ENCODE measurements at regions not wholly inside any gene's neighbourhood (a gene's known extent, or its start where the extent isn't known, plus 50 kb on each side); places are given as distances from the start of the nearest gene placed in this dataset.

DNA sequence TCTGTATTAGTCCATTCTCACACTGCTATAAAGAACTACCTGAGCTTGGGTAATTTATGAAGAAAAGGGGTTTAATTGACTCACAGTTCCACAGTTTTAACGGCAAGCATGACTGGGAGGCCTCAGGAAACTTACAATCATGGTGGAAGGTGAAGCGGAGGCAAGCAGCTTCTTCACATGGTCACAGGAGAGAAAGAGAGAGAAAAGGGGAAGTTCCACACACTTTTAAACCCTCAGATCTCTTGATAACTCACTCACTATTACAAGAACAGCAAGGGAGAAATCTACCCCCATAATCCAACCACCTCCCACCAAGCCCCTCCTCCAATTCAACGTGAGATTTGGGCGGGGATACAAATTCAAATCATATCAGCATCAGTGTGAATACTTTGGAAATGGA, 133.4 kb upstream of the SLC30A5 start:
- DNase-seq: no peak

DNA sequence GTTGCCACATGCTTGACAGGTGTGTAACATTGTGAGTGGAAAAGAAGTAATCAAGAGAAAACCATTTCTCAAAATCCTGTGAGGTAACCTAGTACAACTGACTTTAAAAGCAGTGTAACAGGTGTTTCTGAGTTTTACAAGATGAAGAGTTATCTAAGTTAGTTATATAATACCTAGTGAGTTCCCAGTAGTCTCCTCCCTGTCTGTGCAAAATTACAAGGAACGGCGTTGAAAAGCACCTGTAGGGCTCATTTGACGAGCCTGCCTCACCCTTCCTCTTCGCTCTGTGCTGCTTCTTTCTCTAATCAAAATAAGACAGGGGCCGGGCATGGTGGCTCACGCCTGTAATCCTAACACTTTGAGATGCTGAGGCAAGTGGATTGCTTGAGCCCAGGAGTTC, 132.9 kb upstream of the SLC30A5 start:
- no peak for DNase-seq

DNA sequence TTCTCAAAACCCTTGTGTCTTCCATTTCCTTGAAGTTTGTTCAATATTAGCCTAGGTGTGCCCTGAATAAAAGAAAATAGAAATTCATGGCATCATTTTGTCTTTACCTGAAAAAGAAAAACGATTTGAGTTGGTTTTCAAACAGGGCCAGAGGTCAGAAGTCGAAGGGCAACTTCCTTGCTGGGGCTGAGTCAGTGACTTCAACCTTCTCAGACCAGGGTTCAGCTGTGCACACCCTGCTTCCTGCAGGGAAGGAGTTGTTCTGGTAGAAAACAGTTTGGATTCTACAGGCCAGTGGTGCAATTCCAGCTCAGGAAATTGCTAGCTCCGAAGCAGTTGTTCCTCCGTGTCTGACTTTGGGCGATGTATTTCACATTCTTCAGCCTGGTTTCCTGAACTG, 132.1 kb upstream of the SLC30A5 start:
- DNase-seq: no peak

DNA sequence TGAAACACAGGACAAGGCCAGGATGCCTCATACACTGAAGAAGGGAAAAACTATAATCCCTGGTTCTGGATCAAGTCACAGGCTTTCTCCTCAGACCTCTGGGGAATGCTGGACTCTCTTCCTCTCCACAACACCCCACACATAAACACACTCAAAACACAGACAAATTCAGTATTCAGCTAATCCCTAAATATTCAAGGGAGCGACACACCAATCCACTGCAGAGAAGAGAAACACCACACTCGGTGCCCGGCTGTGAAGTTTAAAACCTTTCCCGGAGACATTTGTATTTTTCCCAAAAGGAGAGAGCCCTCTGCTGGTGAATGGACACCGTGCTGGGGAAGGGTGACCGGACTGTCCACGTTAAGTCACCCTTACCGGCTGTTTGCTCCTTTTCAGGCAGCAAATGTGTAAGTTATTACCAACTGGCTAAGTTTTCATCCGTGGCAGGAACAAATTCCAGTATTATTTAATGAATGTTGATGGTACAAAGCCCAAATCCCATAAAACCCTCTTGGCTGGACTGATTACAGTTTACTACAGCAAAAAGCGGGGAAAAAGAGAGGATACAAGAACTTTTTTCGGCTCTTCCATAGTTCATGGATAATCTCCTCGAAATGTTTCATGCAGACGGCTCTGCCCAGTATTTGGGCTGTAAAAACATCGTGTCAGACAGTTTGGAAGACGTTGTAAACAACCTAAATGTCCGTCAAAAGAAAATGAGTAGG, 130.9 kb upstream of the SLC30A5 start:
- DNase-seq: peak; percentile 15

DNA sequence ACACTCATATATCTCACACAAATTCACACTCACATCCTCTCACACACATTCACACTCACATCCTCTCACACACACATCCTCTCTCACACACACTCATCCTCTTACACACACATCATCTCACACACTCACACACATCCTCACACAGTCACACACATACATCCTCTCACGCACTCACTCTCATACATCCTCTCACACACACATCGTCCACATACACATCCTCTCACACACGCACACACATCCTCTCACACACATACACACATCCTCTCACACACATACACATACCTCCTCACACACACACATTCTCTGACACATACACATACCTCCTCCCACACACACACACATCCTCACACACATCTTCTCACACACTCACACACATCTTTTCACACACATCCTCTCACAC, 129.1 kb upstream of the SLC30A5 start:
- DNase-seq: no peak

DNA sequence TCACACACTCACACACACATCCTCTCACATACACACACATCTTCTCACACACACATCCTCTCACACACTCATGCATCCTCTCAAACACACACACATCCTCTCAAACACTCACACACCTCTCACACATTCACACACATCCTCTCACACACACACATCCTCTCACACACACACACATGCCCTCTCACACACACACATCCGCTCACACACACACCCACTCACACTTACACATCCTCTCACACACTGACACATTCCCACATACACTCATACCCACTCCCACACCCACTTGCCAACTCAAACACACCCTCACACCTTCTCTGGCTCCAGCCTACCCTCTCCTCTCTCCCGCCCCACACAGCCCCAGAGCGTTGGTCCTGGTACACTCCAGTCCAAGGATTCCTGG, 127.9 kb upstream of the SLC30A5 start:
- DNase-seq: no peak

DNA sequence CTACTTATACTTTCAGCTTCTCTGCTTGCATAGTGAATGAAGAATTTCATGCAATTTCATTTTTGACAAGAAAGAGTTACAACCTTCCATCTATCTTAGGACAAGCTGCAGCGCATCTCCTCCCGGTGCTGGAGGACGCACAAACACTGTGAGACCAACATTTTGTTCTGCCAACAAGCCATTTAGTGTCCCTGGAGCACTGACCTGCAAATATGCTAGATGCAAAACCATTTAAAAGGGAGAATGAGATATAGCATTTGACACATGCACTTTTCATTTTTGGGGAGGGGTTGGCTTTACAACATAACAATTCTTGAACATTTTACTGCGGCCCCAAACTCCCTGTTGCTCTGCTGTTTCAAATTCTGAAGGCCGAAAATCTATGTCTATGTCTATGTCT, 127.2 kb upstream of the SLC30A5 start:
- DNase-seq: no peak

DNA sequence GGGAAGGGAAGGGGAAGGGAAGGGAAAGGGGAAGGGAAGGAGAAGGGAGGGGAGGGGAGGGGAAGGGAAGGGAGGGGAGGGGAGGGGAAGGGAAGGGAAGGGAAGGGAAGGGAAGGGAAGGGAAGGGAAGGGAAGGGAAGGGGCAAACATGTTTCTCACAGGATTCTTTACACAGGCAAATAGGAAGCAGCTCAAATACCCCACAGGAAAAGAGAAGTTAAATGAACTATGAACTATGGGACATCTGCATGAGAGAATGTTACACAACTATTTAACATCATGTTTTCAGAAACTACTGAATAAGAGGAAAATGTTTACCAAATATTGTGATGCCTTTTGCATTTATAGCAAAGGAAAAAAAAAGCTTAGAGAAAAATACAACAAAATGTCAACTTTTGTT, 125.4 kb upstream of the SLC30A5 start:
- peak; percentile 2 for DNase-seq

DNA sequence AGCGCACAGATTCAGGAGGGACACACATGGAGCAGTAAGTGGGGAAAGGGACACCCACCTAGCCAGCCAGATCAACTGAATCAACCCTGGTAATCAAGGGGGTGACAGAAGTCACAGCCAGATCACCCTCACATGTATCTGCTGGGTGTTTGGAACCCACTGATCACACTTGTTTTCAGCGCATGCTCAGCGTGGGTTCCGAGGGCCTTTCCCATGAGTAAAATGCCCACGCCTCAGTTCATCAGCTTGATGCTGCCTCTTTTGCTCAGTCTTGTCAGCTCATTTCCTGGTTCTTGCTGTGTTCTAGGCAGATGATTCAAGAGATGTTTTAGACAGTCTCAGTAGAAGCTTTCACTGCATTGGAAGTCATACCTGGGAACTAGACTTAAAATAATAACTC, 123.2 kb upstream of the SLC30A5 start:
- DNase-seq: no peak

DNA sequence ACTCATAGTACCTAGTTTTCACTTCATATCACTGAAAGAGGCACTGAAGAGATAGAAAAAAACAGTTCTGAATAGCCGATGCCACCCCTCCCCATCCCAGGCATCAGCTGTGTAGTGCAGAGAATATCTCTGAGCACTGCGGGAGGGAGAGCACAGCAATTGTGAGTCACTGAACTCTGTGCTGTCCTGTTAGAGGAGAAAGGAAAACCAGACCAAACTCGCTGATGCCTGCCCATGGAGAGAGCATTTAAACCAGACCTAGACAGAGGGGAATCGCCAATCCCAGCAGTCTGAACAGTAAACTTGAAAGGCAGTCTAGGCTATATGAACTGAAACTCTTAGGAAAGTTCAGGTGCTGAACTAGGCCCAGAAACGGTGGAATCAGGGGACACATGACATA, 120.1 kb upstream of the SLC30A5 start:
- DNase-seq: no peak

DNA sequence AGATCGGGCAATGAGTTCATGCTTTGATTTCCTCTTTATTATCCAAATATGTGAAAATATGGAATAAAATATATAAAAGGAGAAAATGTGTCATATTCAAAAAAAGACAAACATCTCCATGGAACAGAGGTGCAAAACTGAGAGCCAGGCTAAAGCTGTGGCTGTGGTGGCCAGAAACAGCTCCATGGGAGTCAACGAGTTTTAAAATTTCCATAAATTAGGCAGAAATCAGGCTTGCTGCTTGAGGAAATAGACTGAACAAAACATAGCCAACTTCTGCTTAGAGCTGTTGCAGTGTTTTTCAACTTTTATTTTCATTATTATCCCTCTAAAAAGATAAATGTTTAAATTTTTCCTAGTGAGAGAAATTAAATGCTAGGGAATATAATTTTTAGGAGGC, 110.8 kb upstream of the SLC30A5 start:
- no peak for DNase-seq

DNA sequence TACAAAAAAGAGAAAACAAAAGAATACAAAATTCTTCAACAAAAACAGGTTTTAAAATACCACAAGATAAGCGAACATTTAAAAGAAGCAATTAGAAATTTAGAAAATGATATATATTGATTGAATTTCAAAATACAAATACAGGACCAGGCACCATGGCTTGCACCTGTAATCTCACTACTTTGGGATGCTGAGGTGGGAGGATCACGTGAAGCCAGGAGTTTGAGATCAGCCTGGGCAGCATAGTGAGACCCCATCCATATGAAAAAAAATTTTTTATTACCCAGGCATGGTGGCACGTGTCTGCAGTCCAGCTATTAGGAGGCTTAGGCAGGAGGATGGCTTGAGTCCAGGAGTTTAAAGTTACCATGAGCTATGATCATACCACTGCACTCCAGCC, 109.9 kb upstream of the SLC30A5 start:
- no peak for DNase-seq

DNA sequence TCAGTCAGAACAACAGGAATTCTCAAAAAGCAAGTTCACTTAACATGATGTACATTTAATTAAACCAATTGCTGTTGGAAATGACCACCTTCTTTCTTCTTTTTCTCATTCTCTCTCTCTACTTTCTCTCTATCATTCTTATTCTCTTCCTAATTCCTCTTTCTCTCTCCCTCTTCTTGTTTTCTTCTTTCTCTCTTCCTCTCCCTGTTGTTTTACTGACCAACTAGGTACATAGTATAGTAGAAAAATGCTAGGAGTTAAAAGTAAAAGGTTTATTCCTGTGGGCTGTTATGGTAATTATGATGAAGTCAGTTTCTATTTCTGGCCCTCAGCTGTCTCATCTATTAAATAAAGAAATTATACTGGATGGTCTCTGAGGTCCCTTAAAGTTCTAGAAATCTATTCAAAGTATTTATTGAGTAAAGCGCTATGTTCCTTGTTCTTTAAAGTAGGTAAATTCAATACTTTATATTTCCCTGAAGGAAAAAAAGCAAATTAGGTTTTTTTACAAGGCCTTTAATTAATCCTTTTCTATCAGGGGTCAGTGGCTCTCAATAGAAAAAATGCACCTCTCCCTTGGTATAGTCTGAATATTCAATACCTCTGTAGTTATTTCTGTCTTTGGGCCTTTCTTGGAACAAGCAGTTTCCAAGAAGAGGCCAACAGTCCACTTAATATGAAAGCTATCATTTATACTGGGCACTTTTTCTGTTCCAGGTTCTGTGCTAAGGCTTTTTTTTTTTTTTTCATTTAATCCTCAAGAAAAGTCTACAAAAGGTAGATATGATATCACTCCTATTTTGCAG, 102.3 kb upstream of the SLC30A5 start:
- no peak for DNase-seq

DNA sequence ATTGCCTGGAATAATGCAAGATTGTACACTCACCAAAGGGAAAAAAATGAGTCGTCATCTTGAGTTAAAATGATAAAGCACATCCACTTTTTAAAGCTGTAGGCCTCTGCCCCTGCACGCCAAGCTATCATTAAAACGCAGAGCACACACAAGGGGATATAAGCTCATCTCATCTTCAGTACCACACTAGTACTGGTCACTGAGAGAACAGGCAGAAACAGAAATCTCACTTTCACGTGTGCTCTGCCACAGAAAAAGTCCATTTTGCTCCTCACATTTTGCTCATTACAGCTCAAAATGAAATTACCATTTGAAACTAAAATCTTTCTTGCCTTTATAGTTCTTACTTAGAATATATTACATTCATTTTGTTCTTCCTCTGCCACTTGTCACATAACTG, 99.2 kb upstream of the SLC30A5 start:
- DNase-seq: no peak

DNA sequence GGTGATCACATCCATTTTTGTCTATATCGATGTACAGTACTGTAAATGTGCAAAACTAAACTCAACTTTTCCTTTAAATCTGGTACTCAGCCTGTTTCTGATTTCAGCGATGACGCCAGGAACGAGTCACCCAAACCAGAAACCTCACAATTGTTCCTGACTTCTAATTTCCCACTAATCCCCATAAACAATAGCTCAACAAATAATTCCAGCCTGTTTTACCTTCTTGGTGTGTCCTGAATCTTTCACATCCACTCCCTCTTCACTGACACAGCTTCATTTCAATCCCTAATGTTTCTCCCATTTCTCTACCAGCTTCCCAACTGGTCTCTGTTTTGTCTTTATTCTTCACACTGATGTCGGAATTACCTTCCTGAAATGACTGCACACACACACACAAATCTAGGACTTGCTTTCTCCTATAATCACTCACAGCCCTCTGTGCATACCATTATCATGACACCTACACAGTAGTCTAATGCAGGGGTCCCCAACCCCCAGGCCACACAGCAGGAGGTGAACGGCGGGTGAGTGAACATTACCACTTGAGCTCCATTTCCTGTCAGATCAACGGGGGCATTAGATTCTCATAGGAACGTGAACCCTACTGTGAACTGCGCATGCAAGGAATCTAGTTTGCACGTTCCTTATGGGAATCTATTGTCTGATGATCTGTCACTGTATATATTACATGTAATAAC, 97.8 kb upstream of the SLC30A5 start:
- DNase-seq: no peak

DNA sequence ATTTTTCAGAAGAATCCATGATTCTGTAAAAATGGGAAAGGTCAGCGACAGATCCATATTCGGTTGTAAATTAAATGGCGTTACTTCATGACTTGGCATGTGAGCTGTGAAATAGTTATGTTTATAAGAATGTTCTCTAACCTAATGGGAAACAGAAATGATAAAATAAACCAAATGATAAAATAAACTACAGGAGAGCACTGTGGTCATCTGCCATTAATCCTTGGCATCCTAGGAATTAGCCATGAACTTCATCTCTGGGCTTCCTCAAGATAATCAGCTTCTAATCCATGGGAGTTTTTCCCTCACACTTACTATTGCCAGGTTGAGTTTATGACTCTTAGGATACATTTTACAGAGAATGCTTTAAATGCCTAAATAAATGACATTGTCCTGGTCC, 94.6 kb upstream of the SLC30A5 start:
- DNase-seq: no peak

DNA sequence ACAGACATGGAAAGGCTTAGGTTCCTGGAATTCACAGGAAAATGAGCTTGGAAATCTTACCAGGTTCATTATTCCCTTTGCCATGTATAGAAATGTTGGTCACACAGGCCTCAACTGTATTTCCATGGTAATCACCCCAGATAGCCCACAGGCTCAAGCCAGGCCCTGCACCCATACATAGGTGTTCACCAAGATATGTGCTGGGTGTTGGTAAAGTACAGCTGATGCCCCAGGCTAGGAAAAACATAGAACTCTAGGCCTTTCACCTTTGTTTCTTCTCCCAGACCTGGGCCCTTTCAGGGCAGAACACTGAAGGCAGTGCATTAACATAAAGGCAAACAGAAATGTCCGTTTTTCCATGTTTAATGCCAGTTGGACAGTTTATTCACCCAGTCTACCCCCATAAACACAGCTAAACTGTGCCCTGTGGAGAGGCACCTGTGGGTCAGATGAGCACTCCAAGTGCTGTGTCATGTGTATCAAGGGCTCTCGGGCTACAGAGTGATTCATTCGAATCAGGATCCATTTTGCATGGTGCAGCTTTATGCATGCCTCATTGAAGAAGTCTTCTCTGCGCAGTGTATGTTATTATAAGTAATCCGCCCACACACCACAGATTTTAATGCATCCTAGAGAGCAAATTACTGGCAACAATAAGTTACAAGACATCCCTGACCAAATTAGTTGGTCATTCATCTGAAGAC, 93.4 kb upstream of the SLC30A5 start:
- DNase-seq: no peak

DNA sequence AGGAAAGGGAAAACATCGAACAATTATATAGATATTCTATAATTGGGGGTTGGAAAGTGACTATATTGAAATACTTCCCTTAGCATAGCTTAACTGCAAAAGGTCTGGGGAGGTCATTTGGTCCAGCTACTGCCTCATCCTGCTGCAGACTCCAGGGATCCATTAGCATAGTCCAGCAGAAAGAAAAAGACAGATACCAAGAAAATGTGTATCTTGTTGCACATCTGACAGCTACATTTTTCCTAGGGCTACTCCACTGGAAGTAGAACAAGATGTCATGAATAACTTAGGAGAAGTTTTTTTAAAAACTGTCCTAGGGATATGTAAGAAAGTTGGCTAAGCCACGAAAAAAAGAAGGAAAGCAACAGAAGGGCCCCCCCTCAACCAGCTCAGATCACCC, 92.9 kb upstream of the SLC30A5 start:
- DNase-seq: no peak

DNA sequence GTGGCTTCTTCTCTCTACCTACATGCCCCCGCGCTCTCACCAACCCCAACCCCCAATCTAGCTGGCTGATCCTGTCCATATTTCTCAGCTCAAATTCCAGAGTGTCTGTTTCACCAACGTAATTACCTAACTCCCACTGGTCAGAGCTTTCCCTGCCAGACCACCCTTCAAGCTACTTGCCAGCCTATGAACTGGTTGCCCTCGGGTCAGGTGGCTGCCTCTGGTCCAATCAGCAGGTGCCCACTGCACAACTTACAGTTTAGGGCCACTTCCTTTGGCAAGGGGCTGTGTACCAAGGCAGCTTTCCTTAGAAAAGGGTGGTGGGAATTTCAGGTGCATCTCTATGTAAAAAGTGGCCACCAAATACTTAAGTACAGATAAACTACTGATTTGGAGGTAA, 92.2 kb upstream of the SLC30A5 start:
- no peak for DNase-seq

DNA sequence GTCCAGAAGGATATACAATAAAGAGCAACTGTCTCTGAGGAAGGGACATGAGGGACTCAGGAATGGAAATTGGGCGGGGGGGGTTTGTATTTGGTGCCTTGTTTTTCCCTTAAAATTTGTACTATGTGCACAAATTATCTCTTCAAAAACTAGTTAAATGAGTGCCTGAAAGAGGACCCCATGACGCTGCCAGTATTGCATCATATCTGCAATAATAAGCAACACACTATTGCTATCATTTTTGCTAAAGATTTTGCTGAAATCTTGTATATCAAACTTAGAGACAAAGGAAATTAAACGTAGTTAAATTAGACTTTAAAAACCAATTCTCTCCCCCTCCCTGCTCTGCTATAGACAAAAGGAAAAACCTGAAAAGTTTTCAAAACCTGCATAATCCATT, 89.7 kb upstream of the SLC30A5 start:
- DNase-seq: no peak

DNA sequence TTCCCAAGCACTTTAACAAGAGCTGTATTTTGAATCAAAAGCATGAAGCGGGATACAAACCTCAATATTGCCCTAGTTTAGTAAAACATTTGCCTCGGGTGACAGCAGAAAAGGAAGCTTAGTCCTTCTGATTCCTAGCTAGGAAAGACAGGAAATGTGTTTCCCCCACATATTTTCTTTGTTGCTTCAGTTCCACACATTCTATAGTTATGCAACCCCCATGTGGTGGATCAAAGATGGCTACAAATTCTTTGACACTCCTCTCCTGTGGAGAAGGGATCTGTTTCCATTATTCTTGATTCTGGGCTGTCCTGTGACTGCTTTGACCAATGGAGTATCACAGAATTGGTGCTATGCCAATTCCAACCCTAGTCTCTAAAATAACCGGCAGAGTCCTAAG, 89.1 kb upstream of the SLC30A5 start:
- DNase-seq: no peak

DNA sequence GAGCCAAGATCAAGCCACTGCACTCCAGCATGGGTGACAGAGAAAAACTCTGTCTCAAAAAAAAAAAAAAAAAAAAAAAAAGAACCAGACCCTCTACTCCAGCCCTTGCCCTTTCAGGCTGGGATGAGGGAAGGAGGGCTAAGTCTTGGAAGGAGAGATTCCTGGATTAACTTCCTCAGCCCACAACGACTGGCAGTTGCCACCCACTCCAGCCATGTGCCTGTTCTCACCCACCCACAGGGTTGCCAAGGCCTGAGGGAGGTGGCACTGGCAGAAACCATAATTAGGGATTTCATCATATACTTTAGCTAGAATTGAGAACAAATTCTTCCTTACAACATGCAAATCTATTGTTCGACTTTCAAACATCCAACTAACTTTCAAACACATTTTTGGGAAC, 87.8 kb upstream of the SLC30A5 start:
- DNase-seq: no peak

DNA sequence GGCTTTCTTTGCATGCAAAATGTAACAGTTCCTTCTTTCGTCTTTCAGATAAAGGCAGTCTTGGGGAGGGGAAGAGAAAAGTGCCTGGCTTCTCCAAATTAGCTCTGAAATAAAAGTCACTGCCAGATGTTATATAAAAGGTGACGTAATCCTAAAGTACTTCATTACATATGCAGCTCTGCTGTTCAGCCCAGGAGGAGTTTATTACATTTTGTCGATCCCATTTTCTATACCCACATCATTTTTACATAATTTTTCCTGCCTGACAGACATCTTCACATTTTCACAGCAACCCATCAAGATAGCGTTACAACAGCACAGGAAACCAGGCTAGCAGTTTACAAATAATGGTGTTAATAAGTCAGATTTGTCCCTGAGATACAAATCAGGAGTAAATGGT, 86.7 kb upstream of the SLC30A5 start:
- DNase-seq: peak; percentile 4
